Bronchial epithelial cell (primary cell): ENCODE measurements at regions not wholly inside any gene's neighbourhood (a gene's known extent, or its start where the extent isn't known, plus 50 kb on each side); places are given as distances from the start of the nearest gene placed in this dataset.
"Not testable (repeated sequence)": the region's sequence is repeated elsewhere in the genome, so short reads cannot be mapped to it uniquely, and the experiment has no call there.

Experiments
- DNase-seq: peaks from one replicate; pipeline ENCODE4 v3.0.0-alpha.2; 2010; ENCODE audit warnings: low read depth
- FAIRE-seq: peaks from 2 replicates; lab custom pipeline; 2011; peaks lifted over from hg19 to GRCh38; lab: Jason Lieb, UNC
- H3K27me3 ChIP-seq: 2 replicates; pipeline ENCODE4 v1.5.1; 2011; ENCODE audit warnings: low read length; ENCODE audit not compliant: control insufficient read depth, insufficient read depth
- H3K36me3 ChIP-seq: 2 replicates; pipeline ENCODE4 v1.5.1; 2011; ENCODE audit warnings: low read length; ENCODE audit not compliant: control insufficient read depth, insufficient read depth
- H3K4me3 ChIP-seq: 2 replicates; pipeline ENCODE4 v1.5.1; 2011; ENCODE audit warnings: mild to moderate bottlenecking, low read depth, low read length, control low read depth
- CTCF ChIP-seq: IDR thresholded peaks from 2 replicates; pipeline ENCODE4 v1.5.1; 2011; ENCODE audit warnings: mild to moderate bottlenecking, moderate library complexity, low read length, control low read depth, inconsistent platforms; ENCODE audit not compliant: insufficient read depth, severe bottlenecking

GRCh38 chr13:54092686-54093085 is 1064.1 kb downstream of the OLFM4 start:
- FAIRE-seq (no peak), DNase-seq (no peak)
- Histone ChIP-seq H3K27me3 (no peaks in the 10 kb centered on the region), H3K4me3 (no peak overlapping the region), H3K36me3 (no peaks in the 10 kb centered on the region)
- TF ChIP-seq CTCF: no peak

GRCh38 chr13:54110597-54110996 is 1082.0 kb downstream of the OLFM4 start:
- Histone ChIP-seq H3K4me3 (no peak overlapping the region), H3K36me3 (no peaks in the 10 kb centered on the region), H3K27me3 (no peaks in the 10 kb centered on the region)
- FAIRE-seq (no peak), DNase-seq (no peak)
- TF ChIP-seq CTCF: no peak

- no peak for TF ChIP-seq CTCF
- no peak for FAIRE-seq
Observed at GRCh38 chr13:54124700-54125099, 1096.1 kb downstream of the OLFM4 start.

GRCh38 chr13:54130931-54131330 is 1102.3 kb downstream of the OLFM4 start:
- not testable (repeated sequence) for H3K36me3 ChIP-seq, FAIRE-seq, H3K4me3 ChIP-seq, DNase-seq, H3K27me3 ChIP-seq

More at GRCh38 chr13:54124700-54125099, 1096.1 kb downstream of the OLFM4 start:
- Histone ChIP-seq H3K4me3 (no peak overlapping the region), H3K36me3 (no peaks in the 10 kb centered on the region), H3K27me3 (no peaks in the 10 kb centered on the region)
- no peak for DNase-seq

GRCh38 chr13:54131433-54131832 is 1102.8 kb downstream of the OLFM4 start:
- not testable (repeated sequence) for H3K27me3 ChIP-seq, FAIRE-seq

GRCh38 chr13:54132127-54132526 is 1103.5 kb downstream of the OLFM4 start:
- not testable (repeated sequence) for H3K4me3 ChIP-seq, H3K27me3 ChIP-seq, FAIRE-seq, DNase-seq, H3K36me3 ChIP-seq

More at GRCh38 chr13:54131433-54131832, 1102.8 kb downstream of the OLFM4 start:
- not testable (repeated sequence) for DNase-seq, H3K36me3 ChIP-seq, H3K4me3 ChIP-seq

GRCh38 chr13:54132720-54133119 is 1104.1 kb downstream of the OLFM4 start:
- H3K36me3 ChIP-seq, H3K4me3 ChIP-seq, H3K27me3 ChIP-seq, DNase-seq, FAIRE-seq: not testable (repeated sequence)

- Histone ChIP-seq H3K27me3 (no peaks in the 10 kb centered on the region), H3K4me3 (no peak overlapping the region), H3K36me3 (no peaks in the 10 kb centered on the region)
- no peak for TF ChIP-seq CTCF
- DNase-seq (no peak), FAIRE-seq (no peak)
Observed at GRCh38 chr13:54133746-54134145, 1105.1 kb downstream of the OLFM4 start.
